Caco-2 (cell line): ENCODE measurements at regions not wholly inside any gene's neighbourhood (a gene's known extent, or its start where the extent isn't known, plus 50 kb on each side); places are given as distances from the start of the nearest gene placed in this dataset.

Experiments used
- BruUV-seq: library from RNA; stranded (reverse); fragments of 400-500 nt; replicated peaks from 2 replicates; lab custom pipeline; 2021; lab: Mats Ljungman, UMichigan
- CTCF ChIA-PET: fragments of 300-600 bp; sonication (Branson Sonifier 250); formaldehyde crosslinking; loops from one replicate; lab custom pipeline; 2022; ENCODE audit warnings: antibody characterized with exemption; lab: Charles Lee
- POLR2A ChIA-PET: fragments of 300-600 bp; sonication (Branson Sonifier 250); formaldehyde crosslinking; loops from one replicate; lab custom pipeline; 2022; ENCODE audit warnings: antibody characterized with exemption; lab: Charles Lee
- DNase-seq, 2 experiments: peaks; one replicate each; pipeline versions ENCODE4 v3.0.0 to v3.0.0-alpha.2; 2020 to 2022
- H3K27me3 ChIP-seq: replicated peaks from 2 replicates; pipeline ENCODE4 v1.6.0; 2011; ENCODE audit warnings: low read length; ENCODE audit not compliant: control insufficient read depth, insufficient read depth
- H3K36me3 ChIP-seq: 2 replicates; pipeline ENCODE4 v1.5.1; 2011; ENCODE audit warnings: low read length; ENCODE audit not compliant: control insufficient read depth, insufficient read depth
- H3K4me1 ChIP-seq: fragments of 250-450 bp; sonication (Bioruptor Pico); 2 replicates; pipeline ENCODE4 v1.5.1; 2020; ENCODE audit warnings: mild to moderate bottlenecking
- H3K4me3 ChIP-seq: 2 replicates; pipeline ENCODE4 v1.5.1; 2011; ENCODE audit warnings: low read depth, mild to moderate bottlenecking, control low read depth, low read length
- H3K9me3 ChIP-seq: fragments of 250-450 bp; sonication (Bioruptor Pico); 2 replicates; pipeline ENCODE4 v1.5.1; 2020; ENCODE audit warnings: mild to moderate bottlenecking, moderate library complexity
- H3K27ac Mint-ChIP-seq: one replicate; pipeline ENCODE4 v1.8.0; 2022; ENCODE audit warnings: mixed read lengths; ENCODE audit not compliant: unreplicated experiment
- H3K27me3 Mint-ChIP-seq: one replicate; pipeline ENCODE4 v1.8.0; 2022; ENCODE audit warnings: mixed read lengths; ENCODE audit not compliant: insufficient read depth, unreplicated experiment
- H3K36me3 Mint-ChIP-seq: one replicate; pipeline ENCODE4 v1.8.0; 2022; ENCODE audit warnings: mild to moderate bottlenecking, mixed read lengths; ENCODE audit not compliant: insufficient read depth, unreplicated experiment
- H3K4me1 Mint-ChIP-seq: one replicate; pipeline ENCODE4 v1.8.0; 2022; ENCODE audit warnings: low read depth, mixed read lengths; ENCODE audit not compliant: unreplicated experiment
- H3K4me3 Mint-ChIP-seq: one replicate; pipeline ENCODE4 v1.8.0; 2022; ENCODE audit warnings: mild to moderate bottlenecking, moderate library complexity, mixed read lengths; ENCODE audit not compliant: unreplicated experiment
- H3K9me3 Mint-ChIP-seq: one replicate; pipeline ENCODE4 v1.8.0; 2022; ENCODE audit warnings: mixed read lengths; ENCODE audit not compliant: unreplicated experiment
- CTCF ChIP-seq, 2 experiments: fragments of 200-600 bp in 1 of 2; IDR thresholded peaks; 1 replicate in 1 of 2; 2 replicates in 1 of 2; pipeline versions ENCODE4 v1.5.1 to v1.8.0; 2011 to 2022; ENCODE audit warnings: antibody characterized with exemption in 1 of 2, control low read depth in 1 of 2, inconsistent platforms in 1 of 2, low read depth in 1 of 2, low read length in 1 of 2, mild to moderate bottlenecking in 1 of 2, moderate library complexity in 1 of 2; ENCODE audit not compliant: insufficient read depth in 1 of 2, severe bottlenecking in 1 of 2, unreplicated experiment in 1 of 2
- intact Hi-C: fragments of 100-400 bp; cut with micrococcal nuclease; formaldehyde crosslinking; loops from one replicate; pipeline ENCODE4 v1.10.0; 2022; ENCODE audit not compliant: unreplicated experiment

GRCh38 chr4:124965497-124965891, 253.0 kb upstream of the ANKRD50 start:
- Mint-ChIP-seq H3K27me3 (no peaks in the 10 kb centered on the region), H3K36me3 (no peaks in the 10 kb centered on the region), H3K27ac (no peak overlapping the region), H3K4me3 (no peak overlapping the region), H3K4me1 (no peaks in the 10 kb centered on the region), H3K9me3 (peaks cover 15% of the 10 kb centered on the region)
- intact Hi-C loops, result no loop called here
- Histone ChIP-seq H3K27me3 (no peaks in the 10 kb centered on the region), H3K9me3 (no peaks in the 10 kb centered on the region; the same call in 1 of the 2 replicates), H3K4me3 (no peak overlapping the region), H3K36me3 (no peaks in the 10 kb centered on the region), H3K4me1 (no peaks in the 10 kb centered on the region)
- POLR2A ChIA-PET, result no interaction called here
- CTCF ChIA-PET, result no interaction called here
- no peak for DNase-seq
- no peak for TF ChIP-seq CTCF (IDR thresholded peaks at IDR 0.05; ENCODE audit: insufficient read depth in 1 of 2, low read depth in 1 of 2, low read length in 1 of 2, severe bottlenecking in 1 of 2, unreplicated experiment in 1 of 2)
- BruUV-seq, result no TSS peak

GRCh38 chr4:124964852-124965496, 252.4 kb upstream of the ANKRD50 start:
- Mint-ChIP-seq H3K9me3 (peaks cover 20% of the 10 kb centered on the region), H3K27ac (no peak overlapping the region), H3K36me3 (no peaks in the 10 kb centered on the region), H3K4me1 (no peaks in the 10 kb centered on the region), H3K4me3 (no peak overlapping the region), H3K27me3 (no peaks in the 10 kb centered on the region)
- DNase-seq, result no peak
- H3K4me1 ChIP-seq, result no peaks in the 10 kb centered on the region
- H3K9me3 ChIP-seq, result no peaks in the 10 kb centered on the region; the same call in 1 of the 2 replicates
- ChIA-PET CTCF (no interaction called here), POLR2A (no interaction called here)
- intact Hi-C loops, result no loop called here
- no peak overlapping the region for H3K4me3 ChIP-seq
- TF ChIP-seq CTCF (IDR thresholded peaks at IDR 0.05; ENCODE audit: insufficient read depth in 1 of 2, low read depth in 1 of 2, low read length in 1 of 2, severe bottlenecking in 1 of 2, unreplicated experiment in 1 of 2), result no peak
- no peaks in the 10 kb centered on the region for H3K36me3 ChIP-seq
- H3K27me3 ChIP-seq, result no peaks in the 10 kb centered on the region
- no TSS peak for BruUV-seq

- Histone ChIP-seq H3K4me1 (no peaks in the 10 kb centered on the region), H3K9me3 (no peaks in the 10 kb centered on the region; the same call in 1 of the 2 replicates), H3K36me3 (no peaks in the 10 kb centered on the region), H3K4me3 (no peak overlapping the region), H3K27me3 (no peaks in the 10 kb centered on the region)
- no TSS peak for BruUV-seq
- Mint-ChIP-seq H3K36me3 (no peaks in the 10 kb centered on the region), H3K4me1 (no peaks in the 10 kb centered on the region), H3K9me3 (peaks cover 26% of the 10 kb centered on the region), H3K27ac (no peak overlapping the region), H3K27me3 (no peaks in the 10 kb centered on the region), H3K4me3 (no peak overlapping the region)
- intact Hi-C loops, result no loop called here
- POLR2A ChIA-PET, result no interaction called here
- CTCF ChIA-PET, result no interaction called here
- TF ChIP-seq CTCF (IDR thresholded peaks at IDR 0.05; ENCODE audit: insufficient read depth in 1 of 2, low read depth in 1 of 2, low read length in 1 of 2, severe bottlenecking in 1 of 2, unreplicated experiment in 1 of 2), result no peak
- DNase-seq, result no peak
Measured at GRCh38 chr4:124964251-124964650, 251.7 kb upstream of the ANKRD50 start.
